BE2C (cell line): ENCODE measurements at regions not wholly inside any gene's neighbourhood (a gene's known extent, or its start where the extent isn't known, plus 50 kb on each side); places are given as distances from the start of the nearest gene placed in this dataset.
"Not testable (repeated sequence)": the region's sequence is repeated elsewhere in the genome, so short reads cannot be mapped to it uniquely, and the experiment has no call there.

Source experiments
- DNase-seq: peaks from one replicate; pipeline ENCODE4 v3.0.0-alpha.2; 2020
- H3K27me3 ChIP-seq: fragments of 250-450 bp; sonication (Bioruptor Pico); 2 replicates; pipeline ENCODE4 v1.5.1; 2020; ENCODE audit warnings: mild to moderate bottlenecking
- H3K36me3 ChIP-seq: fragments of 250-450 bp; sonication (Bioruptor Pico); 2 replicates; pipeline ENCODE4 v1.5.1; 2020; ENCODE audit warnings: mild to moderate bottlenecking
- H3K4me1 ChIP-seq: fragments of 250-450 bp; sonication (Bioruptor Pico); 2 replicates; pipeline ENCODE4 v1.5.1; 2020
- H3K4me3 ChIP-seq: 2 replicates; pipeline ENCODE4 v1.5.1; 2011; ENCODE audit warnings: low read depth, low read length
- H3K9me3 ChIP-seq: fragments of 250-450 bp; sonication (Bioruptor Pico); 2 replicates; pipeline ENCODE4 v1.5.1; 2020
- CTCF ChIP-seq: IDR thresholded peaks from 2 replicates; pipeline ENCODE4 v1.5.1; 2012; ENCODE audit warnings: mild to moderate bottlenecking, low read depth, low read length

- not testable (repeated sequence) for H3K9me3 ChIP-seq, DNase-seq, H3K4me1 ChIP-seq, H3K36me3 ChIP-seq, H3K4me3 ChIP-seq, H3K27me3 ChIP-seq
Measured at GRCh38 chr9:42931045-42931444, 747.6 kb downstream of the SPATA31A6 start.

- not testable (repeated sequence) for H3K9me3 ChIP-seq, H3K4me3 ChIP-seq, DNase-seq, H3K27me3 ChIP-seq, H3K4me1 ChIP-seq, H3K36me3 ChIP-seq
Measured at GRCh38 chr9:42937583-42938235, 754.2 kb downstream of the SPATA31A6 start.

GRCh38 chr9:42947050-42947449, 763.6 kb downstream of the SPATA31A6 start:
- not testable (repeated sequence) for H3K36me3 ChIP-seq, H3K4me3 ChIP-seq, H3K27me3 ChIP-seq, H3K4me1 ChIP-seq, H3K9me3 ChIP-seq, DNase-seq

GRCh38 chr9:42951239-42951638, 767.8 kb downstream of the SPATA31A6 start:
- H3K9me3 ChIP-seq, H3K36me3 ChIP-seq, H3K27me3 ChIP-seq, H3K4me3 ChIP-seq, H3K4me1 ChIP-seq: not testable (repeated sequence)
- DNase-seq, result peak; percentile 33
- peak; percentile 24; the same call in 1 of the 2 replicates for TF ChIP-seq CTCF

GRCh38 chr9:42965155-42965554, 781.7 kb downstream of the SPATA31A6 start:
- not testable (repeated sequence) for DNase-seq, H3K9me3 ChIP-seq, H3K36me3 ChIP-seq

GRCh38 chr9:42971872-42972271, 788.4 kb downstream of the SPATA31A6 start:
- H3K27me3 ChIP-seq, H3K36me3 ChIP-seq, H3K4me1 ChIP-seq, H3K4me3 ChIP-seq, H3K9me3 ChIP-seq, DNase-seq: not testable (repeated sequence)

More at GRCh38 chr9:42965155-42965554, 781.7 kb downstream of the SPATA31A6 start:
- H3K4me1 ChIP-seq, H3K27me3 ChIP-seq, H3K4me3 ChIP-seq: not testable (repeated sequence)

GRCh38 chr9:42974725-42975124, 791.3 kb downstream of the SPATA31A6 start:
- H3K4me3 ChIP-seq, H3K27me3 ChIP-seq, H3K9me3 ChIP-seq, H3K36me3 ChIP-seq, DNase-seq, H3K4me1 ChIP-seq: not testable (repeated sequence)

GRCh38 chr9:42984761-42985160, 801.3 kb downstream of the SPATA31A6 start:
- H3K27me3 ChIP-seq, H3K9me3 ChIP-seq, H3K4me3 ChIP-seq, DNase-seq, H3K36me3 ChIP-seq, H3K4me1 ChIP-seq: not testable (repeated sequence)
